ENCODE measurements at regions not wholly inside any gene's neighbourhood (a gene's known extent, or its start where the extent isn't known, plus 50 kb on each side); places are given as distances from the start of the nearest gene placed in this dataset.

DNA sequence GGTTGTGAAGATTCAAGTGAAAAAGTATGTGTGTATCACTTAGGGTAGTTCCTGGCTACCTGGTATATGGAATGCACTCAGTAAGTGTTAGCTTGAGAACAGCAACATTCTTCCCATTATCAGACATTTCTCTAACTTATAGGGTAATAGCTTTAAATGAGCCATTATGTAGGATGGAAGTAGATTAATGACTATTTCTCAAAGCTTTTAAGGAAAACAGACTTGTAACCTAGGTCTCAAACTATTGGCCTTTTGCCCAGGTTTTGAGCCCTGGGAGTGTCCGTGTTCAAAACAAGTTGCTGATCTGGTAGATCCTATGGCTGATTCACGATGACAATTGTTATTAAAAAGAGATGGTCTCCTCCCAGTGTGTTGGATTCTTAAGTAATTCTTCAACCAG lies 129.1 kb upstream of the UMPS start:
- Histone ChIP-seq H3K9me2 (ENCODE audit: insufficient read depth, low read length) (no peaks in the 10 kb centered on the region), H3K9me3 (ENCODE audit: low read length) (no peaks in the 10 kb centered on the region), H3K27ac (ENCODE audit: low read depth, low read length, poor library complexity, severe bottlenecking) (no peak overlapping the region), H3K36me3 (ENCODE audit: insufficient read depth, low read length) (no peaks in the 10 kb centered on the region), H3K4me2 (ENCODE audit: low read length) (no peak overlapping the region), H2AFZ (ENCODE audit: low read length) (no peak overlapping the region), H3K79me2 (ENCODE audit: insufficient read depth, low read depth, low read length) (no peaks in the 10 kb centered on the region), H3K4me1 (ENCODE audit: insufficient read depth, low read length, poor library complexity, severe bottlenecking) (no peaks in the 10 kb centered on the region), H4K20me1 (ENCODE audit: insufficient read depth, low read length) (no peaks in the 10 kb centered on the region), H3K4me3 (ENCODE audit: low read depth, low read length, poor library complexity, severe bottlenecking) (no peak overlapping the region)
- ChIA-PET CTCF (ENCODE audit: unreplicated experiment) (no interaction called here), POLR2A (no interaction called here)
- no TSS peak for BruUV-seq (replicated peaks)
- DNase-seq (ENCODE audit: low spot score), result no peak
- TF ChIP-seq EZH2phosphoT487 (IDR thresholded peaks at IDR 0.05; ENCODE audit: borderline replicate concordance, low read depth, low read length), result no peak
- TF ChIP-seq, protein P1, sequence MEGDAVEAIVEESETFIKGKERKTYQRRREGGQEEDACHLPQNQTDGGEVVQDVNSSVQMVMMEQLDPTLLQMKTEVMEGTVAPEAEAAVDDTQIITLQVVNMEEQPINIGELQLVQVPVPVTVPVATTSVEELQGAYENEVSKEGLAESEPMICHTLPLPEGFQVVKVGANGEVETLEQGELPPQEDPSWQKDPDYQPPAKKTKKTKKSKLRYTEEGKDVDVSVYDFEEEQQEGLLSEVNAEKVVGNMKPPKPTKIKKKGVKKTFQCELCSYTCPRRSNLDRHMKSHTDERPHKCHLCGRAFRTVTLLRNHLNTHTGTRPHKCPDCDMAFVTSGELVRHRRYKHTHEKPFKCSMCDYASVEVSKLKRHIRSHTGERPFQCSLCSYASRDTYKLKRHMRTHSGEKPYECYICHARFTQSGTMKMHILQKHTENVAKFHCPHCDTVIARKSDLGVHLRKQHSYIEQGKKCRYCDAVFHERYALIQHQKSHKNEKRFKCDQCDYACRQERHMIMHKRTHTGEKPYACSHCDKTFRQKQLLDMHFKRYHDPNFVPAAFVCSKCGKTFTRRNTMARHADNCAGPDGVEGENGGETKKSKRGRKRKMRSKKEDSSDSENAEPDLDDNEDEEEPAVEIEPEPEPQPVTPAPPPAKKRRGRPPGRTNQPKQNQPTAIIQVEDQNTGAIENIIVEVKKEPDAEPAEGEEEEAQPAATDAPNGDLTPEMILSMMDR (conservative IDR thresholded peaks at IDR 0.05; ENCODE audit: low read length), result no peak
- intact Hi-C loops (cut with micrococcal nuclease; ENCODE audit: unreplicated experiment), result no loop called here

DNA sequence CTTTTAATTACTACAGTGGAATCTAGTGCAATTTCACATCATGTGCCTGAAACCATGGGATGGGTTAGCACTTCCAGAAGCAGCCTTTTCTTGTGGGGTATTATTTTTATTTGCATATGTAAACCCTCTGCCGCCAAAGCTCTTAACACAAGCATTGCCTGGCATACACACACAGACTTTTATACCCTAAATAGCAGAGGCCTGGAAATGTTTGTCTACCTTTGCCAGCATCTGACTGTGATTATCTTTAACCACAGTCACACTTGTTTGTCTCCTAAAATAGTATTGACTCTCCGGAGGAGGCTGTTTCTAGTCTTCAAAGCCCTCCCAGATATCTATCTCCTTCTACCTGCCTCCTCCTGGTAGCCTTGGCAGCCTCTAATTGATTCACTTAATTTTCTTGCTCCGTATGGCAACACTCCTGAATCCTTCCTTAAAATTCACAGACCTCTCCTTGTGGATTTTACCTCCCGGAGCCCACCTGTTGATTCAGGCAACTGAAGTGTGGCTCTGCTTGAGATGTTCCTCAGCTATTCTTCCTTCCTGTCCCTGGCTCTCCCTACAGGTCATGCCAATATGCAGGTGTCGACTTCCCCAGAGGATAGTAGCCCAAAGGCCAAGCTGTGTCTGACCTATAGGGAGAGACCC lies 127.1 kb upstream of the UMPS start:
- Histone ChIP-seq H3K9me2 (ENCODE audit: insufficient read depth, low read length) (no peaks in the 10 kb centered on the region), H3K4me3 (ENCODE audit: low read depth, low read length, poor library complexity, severe bottlenecking) (no peak overlapping the region), H3K36me3 (ENCODE audit: insufficient read depth, low read length) (no peaks in the 10 kb centered on the region), H2AFZ (ENCODE audit: low read length) (no peak overlapping the region), H4K20me1 (ENCODE audit: insufficient read depth, low read length) (no peaks in the 10 kb centered on the region), H3K4me1 (ENCODE audit: insufficient read depth, low read length, poor library complexity, severe bottlenecking) (no peaks in the 10 kb centered on the region), H3K4me2 (ENCODE audit: low read length) (no peak overlapping the region), H3K9me3 (ENCODE audit: low read length) (no peaks in the 10 kb centered on the region), H3K27ac (ENCODE audit: low read depth, low read length, poor library complexity, severe bottlenecking) (no peak overlapping the region), H3K79me2 (ENCODE audit: insufficient read depth, low read depth, low read length) (no peaks in the 10 kb centered on the region)
- POLR2A ChIA-PET, result interaction anchor here (0.6 kb wide), 1 partner anchor 285 kb away, joined by 3 read pairs; no protein-coding TSS in a partner anchor
- no TSS peak for BruUV-seq (replicated peaks)
- intact Hi-C loops (cut with micrococcal nuclease; ENCODE audit: unreplicated experiment), result no loop called here
- CTCF ChIA-PET (ENCODE audit: unreplicated experiment), result no interaction called here
- DNase-seq (ENCODE audit: low spot score), result no peak
- TF ChIP-seq, protein P1 (conservative IDR thresholded peaks at IDR 0.05; ENCODE audit: low read length), result no peak
- TF ChIP-seq EZH2phosphoT487 (IDR thresholded peaks at IDR 0.05; ENCODE audit: borderline replicate concordance, low read depth, low read length), result no peak

DNA sequence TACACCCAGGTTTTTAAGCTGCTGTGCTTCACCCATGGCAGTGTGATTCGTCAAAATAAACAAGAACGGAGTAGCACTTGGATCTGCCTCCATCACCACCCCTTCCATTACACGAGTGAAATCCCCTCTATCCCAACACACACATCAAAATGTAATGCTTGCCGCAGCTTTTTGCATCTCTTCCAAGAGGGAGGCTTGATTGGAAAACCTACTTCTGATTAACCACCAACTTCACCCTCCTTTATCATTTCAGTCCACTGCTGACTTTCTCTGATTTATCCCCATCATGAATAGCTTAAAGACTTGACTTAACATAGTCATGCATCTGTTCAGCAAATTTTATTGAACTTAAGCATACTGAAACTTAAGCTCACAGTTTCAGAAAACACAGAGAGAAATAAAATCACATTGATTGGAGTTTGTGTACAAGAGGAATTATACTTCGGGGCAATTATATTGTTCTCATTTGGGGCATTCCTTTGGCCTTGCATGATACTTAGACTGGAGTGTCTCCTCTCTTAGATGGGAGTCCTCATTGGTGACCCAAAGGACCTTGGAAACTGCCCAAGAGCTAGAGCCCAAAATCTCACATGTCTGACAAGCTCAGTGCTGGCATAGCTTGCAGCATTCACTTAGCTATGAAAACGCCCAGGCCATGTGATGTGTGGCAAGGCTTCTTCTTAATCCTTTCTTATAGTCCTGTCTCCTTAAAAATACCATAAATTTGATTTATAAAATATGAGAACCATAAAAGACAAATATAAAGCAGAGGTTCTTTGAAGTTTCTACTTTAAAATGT lies 124.3 kb upstream of the UMPS start:
- DNase-seq (ENCODE audit: low spot score), result no peak
- intact Hi-C loops (cut with micrococcal nuclease; ENCODE audit: unreplicated experiment), result no loop called here
- BruUV-seq (replicated peaks), result no TSS peak
- TF ChIP-seq, protein P1 (conservative IDR thresholded peaks at IDR 0.05; ENCODE audit: low read length), result no peak
- TF ChIP-seq EZH2phosphoT487 (IDR thresholded peaks at IDR 0.05; ENCODE audit: borderline replicate concordance, low read depth, low read length), result no peak
- Histone ChIP-seq H2AFZ (ENCODE audit: low read length) (no peak overlapping the region), H4K20me1 (ENCODE audit: insufficient read depth, low read length) (no peaks in the 10 kb centered on the region), H3K4me3 (ENCODE audit: low read depth, low read length, poor library complexity, severe bottlenecking) (no peak overlapping the region), H3K36me3 (ENCODE audit: insufficient read depth, low read length) (no peaks in the 10 kb centered on the region), H3K9me3 (ENCODE audit: low read length) (no peaks in the 10 kb centered on the region), H3K4me2 (ENCODE audit: low read length) (no peak overlapping the region), H3K27ac (ENCODE audit: low read depth, low read length, poor library complexity, severe bottlenecking) (no peak overlapping the region), H3K4me1 (ENCODE audit: insufficient read depth, low read length, poor library complexity, severe bottlenecking) (no peaks in the 10 kb centered on the region), H3K79me2 (ENCODE audit: insufficient read depth, low read depth, low read length) (no peaks in the 10 kb centered on the region), H3K9me2 (ENCODE audit: insufficient read depth, low read length) (no peaks in the 10 kb centered on the region)
- CTCF ChIA-PET (ENCODE audit: unreplicated experiment), result no interaction called here
- POLR2A ChIA-PET, result no interaction called here

All from OCI-LY7 (cell line).